Activated naive CD4-positive, alpha-beta T cell treated with anti-CD3 and anti-CD28 coated beads for 36 hours (primary cell): ENCODE measurements at regions not wholly inside any gene's neighbourhood (a gene's known extent, or its start where the extent isn't known, plus 50 kb on each side); places are given as distances from the start of the nearest gene placed in this dataset.
"Not testable (repeated sequence)": the region's sequence is repeated elsewhere in the genome, so short reads cannot be mapped to it uniquely, and the experiment has no call there.

ENCODE experiments used
- CTCF ChIA-PET: fragments of 350-600 bp; sonication (Branson Sonifier 250); formaldehyde crosslinking; loops from one replicate; lab custom pipeline; 2021; ENCODE audit warnings: antibody characterized with exemption; lab: Charles Lee
- DNase-seq: peaks from one replicate; pipeline ENCODE4 v3.0.0-alpha.2; 2020
- H3K27ac Mint-ChIP-seq: one replicate; pipeline ENCODE4 v1.8.0; 2021; ENCODE audit warnings: mild to moderate bottlenecking, mixed read lengths
- H3K27me3 Mint-ChIP-seq: one replicate; pipeline ENCODE4 v1.8.0; 2021; ENCODE audit warnings: low read depth, mixed read lengths
- H3K36me3 Mint-ChIP-seq: one replicate; pipeline ENCODE4 v1.8.0; 2021; ENCODE audit warnings: low read depth, mixed read lengths
- H3K4me1 Mint-ChIP-seq: one replicate; pipeline ENCODE4 v1.8.0; 2021; ENCODE audit warnings: low read depth, mixed read lengths
- H3K4me3 Mint-ChIP-seq: one replicate; pipeline ENCODE4 v1.8.0; 2021; ENCODE audit warnings: mild to moderate bottlenecking, moderate library complexity, mixed read lengths
- H3K9me3 Mint-ChIP-seq: one replicate; pipeline ENCODE4 v1.8.0; 2021; ENCODE audit warnings: mixed read lengths
- intact Hi-C: fragments of 100-400 bp; cut with micrococcal nuclease; formaldehyde crosslinking; loops from one replicate; pipeline ENCODE4 v1.15.1; 2023

DNA sequence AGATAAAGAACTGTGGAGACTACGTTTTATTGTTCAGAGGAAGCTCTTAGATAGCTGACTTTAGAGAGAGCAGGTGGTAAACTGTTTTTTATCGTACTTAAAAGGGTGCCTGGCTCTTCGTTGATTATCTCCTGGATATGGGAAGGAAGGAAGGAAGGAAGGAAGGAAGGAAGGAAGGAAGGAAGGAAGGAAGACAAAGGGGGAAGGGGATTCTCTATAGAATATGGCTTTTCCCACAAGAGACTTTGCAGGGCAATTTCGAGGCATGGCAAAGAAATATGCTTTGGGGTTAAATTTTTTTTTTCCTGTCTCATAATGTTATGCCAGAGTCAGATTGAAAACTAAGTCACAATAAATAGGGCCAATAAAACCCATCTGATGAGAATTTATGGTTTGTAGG, 271.9 kb upstream of the POU1F1 start:
- Mint-ChIP-seq H3K4me3 (no peak overlapping the region), H3K9me3 (no peaks in the 10 kb centered on the region), H3K36me3 (no peaks in the 10 kb centered on the region), H3K4me1 (no peaks in the 10 kb centered on the region), H3K27ac (no peak overlapping the region), H3K27me3 (peaks cover 6% of the 10 kb centered on the region)
- intact Hi-C loops: no loop called here
- no peak for DNase-seq
- CTCF ChIA-PET: no interaction called here

- Mint-ChIP-seq H3K4me1 (no peaks in the 10 kb centered on the region), H3K27me3 (peaks cover 6% of the 10 kb centered on the region), H3K36me3 (no peaks in the 10 kb centered on the region), H3K27ac (no peak overlapping the region), H3K4me3 (no peak overlapping the region), H3K9me3 (no peaks in the 10 kb centered on the region)
- no peak for DNase-seq
- CTCF ChIA-PET: interaction anchor here (0.6 kb wide), 2 partner anchors 11 to 149 kb away, joined by 3 read pairs; no protein-coding TSS in a partner anchor
- intact Hi-C loops: no loop called here
These were observed 269.8 kb upstream of the POU1F1 start for GRCh38 chr3:87546216-87546615.

GRCh38 chr3:87543408-87543807, 267.0 kb upstream of the POU1F1 start:
- H3K36me3 Mint-ChIP-seq, DNase-seq, H3K9me3 Mint-ChIP-seq, CTCF ChIA-PET, intact Hi-C loops, H3K4me1 Mint-ChIP-seq, H3K27ac Mint-ChIP-seq, H3K4me3 Mint-ChIP-seq, H3K27me3 Mint-ChIP-seq: not testable (repeated sequence)

DNA sequence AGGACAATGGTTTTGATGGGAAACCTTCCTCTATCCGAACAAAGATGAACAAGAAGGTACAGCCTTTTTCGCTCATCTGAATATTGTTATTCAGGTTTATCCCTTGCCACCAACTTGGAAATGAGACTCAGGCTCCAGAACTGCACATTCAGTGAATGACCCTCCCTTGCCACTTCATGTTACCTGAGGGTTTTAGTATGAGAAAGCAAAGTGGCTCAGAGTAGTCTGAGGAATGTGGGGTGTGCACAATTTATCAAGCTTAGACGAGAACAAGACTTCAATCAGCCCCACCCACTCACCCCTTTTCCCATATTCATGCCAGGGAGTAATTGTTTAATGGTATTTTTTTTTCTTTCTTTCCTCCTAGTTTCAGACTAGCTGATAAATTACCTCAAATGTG, 265.3 kb upstream of the POU1F1 start:
- no peak overlapping the region for H3K27ac Mint-ChIP-seq
- intact Hi-C loops: no loop called here
- no peaks in the 10 kb centered on the region for H3K4me1 Mint-ChIP-seq
- no peak overlapping the region for H3K4me3 Mint-ChIP-seq
- no peaks in the 10 kb centered on the region for H3K27me3 Mint-ChIP-seq
- no peak for DNase-seq
- H3K9me3 Mint-ChIP-seq: no peaks in the 10 kb centered on the region
- CTCF ChIA-PET: no interaction called here
- no peaks in the 10 kb centered on the region for H3K36me3 Mint-ChIP-seq

- H3K27ac Mint-ChIP-seq, H3K9me3 Mint-ChIP-seq, H3K27me3 Mint-ChIP-seq, CTCF ChIA-PET, H3K4me1 Mint-ChIP-seq, H3K4me3 Mint-ChIP-seq, DNase-seq, intact Hi-C loops, H3K36me3 Mint-ChIP-seq: not testable (repeated sequence)
These were observed 262.3 kb upstream of the POU1F1 start for GRCh38 chr3:87538722-87539121.

- Mint-ChIP-seq H3K27ac (no peak overlapping the region), H3K4me3 (no peak overlapping the region), H3K27me3 (no peaks in the 10 kb centered on the region), H3K36me3 (no peaks in the 10 kb centered on the region), H3K9me3 (no peaks in the 10 kb centered on the region), H3K4me1 (no peaks in the 10 kb centered on the region)
- intact Hi-C loops: loop anchor here (10.0 kb wide), 2 partner anchors 605 to 735 kb away; no protein-coding TSS in a partner anchor
- no peak for DNase-seq
- CTCF ChIA-PET: no interaction called here
These were observed 233.0 kb upstream of the POU1F1 start for GRCh38 chr3:87509401-87509800.

- Mint-ChIP-seq H3K4me1 (no peaks in the 10 kb centered on the region), H3K9me3 (no peaks in the 10 kb centered on the region), H3K4me3 (no peak overlapping the region), H3K36me3 (no peaks in the 10 kb centered on the region), H3K27ac (no peak overlapping the region), H3K27me3 (no peaks in the 10 kb centered on the region)
- CTCF ChIA-PET: no interaction called here
- no peak for DNase-seq
- intact Hi-C loops: loop anchor here (10.0 kb wide), 2 partner anchors 606 to 734 kb away; no protein-coding TSS in a partner anchor
These were observed 232.5 kb upstream of the POU1F1 start for GRCh38 chr3:87508921-87509320.

DNA sequence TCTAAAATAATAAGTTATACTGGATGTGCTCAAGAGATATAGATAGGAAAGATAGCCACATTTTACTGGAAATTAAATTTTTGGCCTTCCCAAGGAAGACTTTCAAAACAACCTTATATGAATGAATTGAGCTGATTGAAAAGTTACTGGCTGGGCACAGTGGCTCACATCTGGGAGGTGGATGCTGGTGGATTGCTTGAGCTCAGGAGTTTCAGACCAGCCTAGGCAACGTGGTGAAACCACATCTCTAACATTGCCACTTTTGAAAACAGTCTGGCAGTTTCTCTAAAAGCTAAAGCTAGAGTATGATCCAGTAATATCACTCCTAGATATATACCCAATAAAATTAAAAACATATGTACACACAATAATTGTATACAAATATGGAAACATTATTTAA, 231.4 kb upstream of the POU1F1 start:
- H3K27me3 Mint-ChIP-seq: no peaks in the 10 kb centered on the region
- no peak overlapping the region for H3K27ac Mint-ChIP-seq
- no peak for DNase-seq
- CTCF ChIA-PET: no interaction called here
- no peak overlapping the region for H3K4me3 Mint-ChIP-seq
- H3K36me3 Mint-ChIP-seq: no peaks in the 10 kb centered on the region
- H3K4me1 Mint-ChIP-seq: no peaks in the 10 kb centered on the region
- H3K9me3 Mint-ChIP-seq: no peaks in the 10 kb centered on the region
- intact Hi-C loops: loop anchor here (10.0 kb wide), 2 partner anchors 607 to 733 kb away; no protein-coding TSS in a partner anchor

- Mint-ChIP-seq H3K36me3 (no peaks in the 10 kb centered on the region), H3K27me3 (no peaks in the 10 kb centered on the region), H3K4me1 (no peaks in the 10 kb centered on the region), H3K9me3 (no peaks in the 10 kb centered on the region), H3K27ac (no peak overlapping the region), H3K4me3 (no peak overlapping the region)
- peak; percentile 22 for DNase-seq
- intact Hi-C loops: loop anchor here (1.0 to 10.0 kb wide), 6 partner anchors 154 to 729 kb away; no protein-coding TSS in a partner anchor
- CTCF ChIA-PET: interaction anchor here (1.8 to 2.8 kb wide), 3 partner anchors 153 to 244 kb away, joined by 7 to 12 read pairs (median 9); no protein-coding TSS in a partner anchor
These were observed 227.6 kb upstream of the POU1F1 start for GRCh38 chr3:87503900-87504498.

GRCh38 chr3:87501076-87501475, 224.7 kb upstream of the POU1F1 start:
- H3K27me3 Mint-ChIP-seq: no peaks in the 10 kb centered on the region
- H3K4me1 Mint-ChIP-seq: peaks cover 4% of the 10 kb centered on the region
- H3K36me3 Mint-ChIP-seq: no peaks in the 10 kb centered on the region
- CTCF ChIA-PET: no interaction called here
- no peaks in the 10 kb centered on the region for H3K9me3 Mint-ChIP-seq
- H3K4me3 Mint-ChIP-seq: no peak overlapping the region
- intact Hi-C loops: loop anchor here (10.0 kb wide), 2 partner anchors 614 to 726 kb away; no protein-coding TSS in a partner anchor
- no peak for DNase-seq
- no peak overlapping the region for H3K27ac Mint-ChIP-seq

DNA sequence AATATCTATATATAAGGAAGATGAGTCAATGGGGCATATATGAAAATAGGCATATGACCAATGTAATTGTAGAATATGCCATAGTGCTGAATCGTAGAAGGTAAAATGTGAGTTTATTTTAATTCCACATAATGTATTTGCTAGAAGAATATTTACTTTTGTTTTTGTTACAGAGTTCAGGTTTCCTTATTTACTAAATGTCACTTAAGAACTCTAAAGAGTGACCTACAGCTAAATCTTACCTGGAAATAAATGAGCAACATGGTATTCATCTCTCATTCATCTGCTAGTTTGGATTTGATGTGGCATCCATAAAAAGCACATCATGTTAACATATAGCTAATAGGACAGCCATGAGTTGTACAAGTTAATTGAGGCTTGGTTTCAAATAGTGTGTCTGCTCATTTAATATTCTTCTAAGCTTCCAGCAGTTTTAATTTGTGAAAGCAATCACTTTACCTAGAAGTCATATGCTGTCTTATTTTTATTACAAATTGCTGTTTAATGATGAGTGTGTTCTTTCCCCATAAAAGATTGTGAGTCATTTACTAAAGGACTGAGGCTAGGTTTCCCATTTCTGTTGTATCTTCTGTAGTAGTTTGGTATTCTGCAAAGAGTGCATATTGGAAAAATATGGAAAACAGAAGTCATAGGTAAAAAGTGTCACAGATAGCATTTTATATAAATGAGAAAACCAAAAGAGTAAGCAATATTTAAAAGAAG, 222.1 kb upstream of the POU1F1 start:
- H3K4me1 Mint-ChIP-seq: peaks cover 4% of the 10 kb centered on the region
- CTCF ChIA-PET: no interaction called here

DNA sequence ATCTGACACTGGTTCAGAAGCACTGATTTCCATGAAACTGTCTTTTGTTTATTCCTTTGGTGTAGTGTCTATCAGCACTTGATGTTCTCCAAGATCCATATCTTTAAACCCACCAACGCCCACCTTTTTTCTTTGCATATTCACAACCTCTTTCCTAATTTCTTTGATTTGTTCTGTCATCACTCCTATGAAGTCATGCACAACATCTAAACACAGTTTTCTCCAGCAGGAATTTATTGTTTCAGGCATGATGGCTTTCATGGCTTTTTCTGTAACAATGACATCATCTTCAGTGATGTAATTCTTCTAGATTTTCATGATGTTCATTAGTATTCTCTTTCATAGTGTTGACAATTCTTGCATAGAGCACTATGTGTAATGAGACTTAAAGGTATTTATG, 219.6 kb upstream of the POU1F1 start:
- H3K36me3 Mint-ChIP-seq: no peaks in the 10 kb centered on the region
- peaks cover 4% of the 10 kb centered on the region for H3K4me1 Mint-ChIP-seq
- H3K9me3 Mint-ChIP-seq: no peaks in the 10 kb centered on the region
- CTCF ChIA-PET: no interaction called here
- H3K4me3 Mint-ChIP-seq: no peak overlapping the region
- H3K27me3 Mint-ChIP-seq: no peaks in the 10 kb centered on the region
- intact Hi-C loops: no loop called here
- no peak for DNase-seq
- no peak overlapping the region for H3K27ac Mint-ChIP-seq

More for the DNA sequence above, 222.1 kb upstream of the POU1F1 start:
- no peak overlapping the region for H3K4me3 Mint-ChIP-seq
- no peak for DNase-seq
- intact Hi-C loops: no loop called here
- H3K27ac Mint-ChIP-seq: no peak overlapping the region
- no peaks in the 10 kb centered on the region for H3K36me3 Mint-ChIP-seq
- H3K27me3 Mint-ChIP-seq: no peaks in the 10 kb centered on the region
- no peaks in the 10 kb centered on the region for H3K9me3 Mint-ChIP-seq

- no peaks in the 10 kb centered on the region for H3K36me3 Mint-ChIP-seq
- no peaks in the 10 kb centered on the region for H3K27me3 Mint-ChIP-seq
- no peaks in the 10 kb centered on the region for H3K9me3 Mint-ChIP-seq
- intact Hi-C loops: no loop called here
- CTCF ChIA-PET: interaction anchor here (0.6 kb wide), 1 partner anchor 23 kb away, joined by 4 read pairs; no protein-coding TSS in a partner anchor
- no peak overlapping the region for H3K27ac Mint-ChIP-seq
- DNase-seq: no peak
- H3K4me3 Mint-ChIP-seq: no peak overlapping the region
- H3K4me1 Mint-ChIP-seq: peaks cover 4% of the 10 kb centered on the region
These were observed 217.9 kb upstream of the POU1F1 start for GRCh38 chr3:87494264-87494663.
